GM19468 (cell line): ENCODE measurements at regions not wholly inside any gene's neighbourhood (a gene's known extent, or its start where the extent isn't known, plus 50 kb on each side); places are given as distances from the start of the nearest gene placed in this dataset.
"Not testable (repeated sequence)": the region's sequence is repeated elsewhere in the genome, so short reads cannot be mapped to it uniquely, and the experiment has no call there.

Experiments used
- ATAC-seq: cut with Tn5 transposase; IDR thresholded peaks from one replicate; pipeline ENCODE4 v1.9.1; 2021; ENCODE audit warnings: mild to moderate bottlenecking, moderate library complexity, moderate number of reproducible peaks; ENCODE audit not compliant: unreplicated experiment; ENCODE audit errors: extremely low read depth

DNA sequence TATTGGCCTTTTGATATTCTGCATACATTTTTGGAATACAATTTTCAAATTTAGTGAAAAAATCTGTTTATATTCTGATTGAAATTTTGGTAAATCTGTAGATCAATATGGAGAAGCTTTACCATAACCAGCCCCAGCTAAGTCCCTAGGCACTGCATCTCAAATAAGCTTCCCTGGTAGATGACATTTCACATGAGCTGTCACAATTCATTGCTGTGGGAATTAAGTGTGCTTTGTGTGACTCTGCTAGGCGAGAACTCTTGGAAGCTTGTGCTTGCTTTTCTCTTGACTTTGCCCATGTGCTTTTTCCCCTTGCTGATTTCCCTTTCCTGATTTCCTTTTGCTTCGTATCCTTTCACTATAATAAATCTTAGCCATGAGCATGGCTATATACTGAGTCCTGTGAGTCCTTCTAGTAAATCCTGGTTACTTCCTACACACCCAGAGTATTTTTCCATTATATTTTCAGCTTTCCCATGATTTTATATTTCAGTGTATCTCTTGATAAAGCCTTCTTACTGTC is 166.5 kb upstream of the MMS22L start:
- no peak for ATAC-seq

- ATAC-seq = no peak
These were observed 167.1 kb upstream of the MMS22L start for GRCh38 chr6:97450087-97450486.

GRCh38 chr6:97456070-97456469 is 173.1 kb upstream of the MMS22L start:
- ATAC-seq = no peak

DNA sequence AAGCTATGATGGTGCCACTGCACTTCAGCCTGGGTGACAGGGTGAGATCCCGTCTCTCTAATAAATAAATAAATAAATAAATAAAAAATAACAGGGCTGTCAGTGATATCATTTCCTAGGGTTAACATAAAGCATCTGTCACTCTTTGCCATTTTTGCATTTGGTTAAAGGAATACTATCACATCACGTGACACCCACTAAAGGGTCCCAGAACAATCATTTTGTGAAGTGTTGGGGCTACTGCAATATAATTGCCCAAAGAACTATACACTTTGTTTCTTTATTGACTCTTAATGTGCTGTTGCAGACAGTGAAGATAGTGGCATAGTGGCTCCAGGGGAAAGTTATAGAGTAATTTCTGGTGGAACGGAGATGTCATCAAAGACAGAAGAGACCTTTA is 176.5 kb upstream of the MMS22L start:
- no peak for ATAC-seq

GRCh38 chr6:97459986-97460385 is 177.0 kb upstream of the MMS22L start:
- ATAC-seq = no peak

GRCh38 chr6:97460394-97461080 is 177.5 kb upstream of the MMS22L start:
- no peak for ATAC-seq

DNA sequence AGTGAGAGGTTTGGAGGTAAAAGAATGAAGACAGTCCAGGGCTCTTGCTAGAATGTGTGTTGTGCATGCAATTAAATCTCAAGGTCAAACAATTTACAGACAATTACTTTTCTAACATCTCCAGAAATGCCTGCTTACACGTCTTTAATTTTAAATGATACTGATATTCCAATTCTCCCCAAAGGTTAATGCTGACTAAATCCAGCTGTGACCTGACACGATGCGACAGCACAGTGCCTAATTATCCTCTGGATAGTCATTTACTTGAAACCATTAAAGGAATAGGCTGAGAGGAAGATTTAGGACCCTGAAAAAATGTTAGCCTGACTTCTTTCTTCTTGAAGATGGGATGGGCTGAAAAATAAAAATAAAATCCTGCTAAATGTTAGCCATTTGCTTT is 178.2 kb upstream of the MMS22L start:
- ATAC-seq = no peak

DNA sequence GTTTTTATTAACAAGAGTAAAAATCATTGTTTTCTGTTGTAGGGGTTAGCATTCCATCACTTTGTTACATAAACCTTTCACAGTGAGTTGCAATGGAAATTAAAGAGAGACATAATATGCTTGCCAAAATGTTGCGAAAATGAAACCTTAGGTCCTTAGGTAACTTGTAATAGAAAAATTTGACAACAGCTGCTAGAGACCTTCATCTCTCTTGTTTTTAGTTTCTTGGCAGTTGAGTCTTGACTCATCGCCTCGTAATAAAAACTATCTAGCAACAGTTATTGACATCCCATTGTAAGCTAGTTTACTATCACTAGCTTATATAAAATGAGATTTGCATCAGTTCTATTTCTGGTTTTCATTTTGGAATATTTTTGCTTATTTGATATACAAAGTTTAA is 179.0 kb upstream of the MMS22L start:
- ATAC-seq = no peak

DNA sequence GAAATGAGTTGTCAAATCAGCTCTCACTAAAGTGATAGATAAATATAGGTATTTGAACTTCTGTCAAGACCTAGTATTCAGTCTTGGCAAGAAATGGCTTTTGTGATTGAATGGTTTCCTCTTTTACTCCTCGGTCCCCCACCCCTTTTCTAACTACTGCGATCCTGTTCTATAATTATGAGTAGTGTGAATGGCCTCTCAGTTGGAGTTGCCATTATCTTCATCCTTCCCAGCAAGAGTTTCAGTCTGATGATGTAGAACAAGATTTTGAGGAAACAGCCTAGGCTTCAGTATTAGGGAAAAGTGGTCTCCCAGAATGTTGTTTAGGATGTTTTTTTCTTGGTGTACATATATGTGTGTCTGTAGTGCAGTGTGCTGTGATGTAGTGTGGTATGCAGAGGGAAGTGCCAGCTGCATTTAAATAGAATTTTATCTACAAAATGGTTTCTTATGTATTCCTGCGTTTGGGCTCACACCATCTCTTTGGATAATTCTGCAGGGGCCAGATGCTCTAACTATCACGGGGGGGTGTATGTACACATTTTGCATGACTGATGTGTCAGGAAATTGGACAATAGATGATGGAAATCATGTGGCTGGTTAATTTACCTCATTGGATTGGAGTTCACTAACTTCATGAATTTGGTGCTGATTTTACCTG is 180.1 kb upstream of the MMS22L start:
- no peak for ATAC-seq

GRCh38 chr6:97465877-97466561 is 183.0 kb upstream of the MMS22L start:
- ATAC-seq = no peak

GRCh38 chr6:97468981-97469380 is 186.0 kb upstream of the MMS22L start:
- ATAC-seq = no peak

DNA sequence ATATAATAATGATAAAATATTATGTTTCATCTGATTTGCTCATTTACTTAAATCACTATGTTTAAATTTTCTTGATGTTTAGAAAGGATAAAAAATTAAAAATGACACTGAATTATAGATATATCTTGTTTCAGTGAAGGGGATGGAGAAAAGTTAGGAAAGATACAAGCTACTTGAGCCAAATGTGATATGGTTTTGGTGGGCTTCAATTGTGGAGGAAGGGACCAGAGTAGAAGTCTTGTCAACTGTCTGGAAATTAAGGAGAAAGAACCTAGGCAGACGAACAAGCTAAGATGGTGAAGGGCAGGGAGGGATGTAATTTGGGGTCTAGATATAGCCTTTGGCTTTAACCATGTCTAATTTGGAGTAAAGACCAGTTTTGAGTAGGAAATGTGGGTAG is 186.4 kb upstream of the MMS22L start:
- ATAC-seq = no peak

GRCh38 chr6:97470322-97470721 is 187.3 kb upstream of the MMS22L start:
- no peak for ATAC-seq

DNA sequence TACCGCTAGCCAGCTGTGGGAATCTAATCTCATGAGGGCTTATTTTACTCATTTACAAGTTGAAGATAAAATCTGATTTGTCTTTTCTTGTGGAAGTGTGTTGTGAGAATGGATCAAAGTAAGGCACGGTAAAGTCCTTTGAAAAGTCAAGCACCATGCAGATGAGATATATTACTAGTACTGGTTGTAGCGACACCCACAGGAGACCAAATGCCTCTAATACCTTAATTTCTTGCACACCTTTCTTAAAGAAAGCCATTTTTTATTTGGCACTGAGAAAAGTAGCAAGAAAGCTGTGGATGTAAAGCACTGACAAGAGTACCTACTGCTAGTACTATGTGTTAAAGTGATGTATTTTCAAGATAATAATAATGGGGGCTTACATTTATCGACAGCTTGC is 191.0 kb upstream of the MMS22L start:
- ATAC-seq = no peak

DNA sequence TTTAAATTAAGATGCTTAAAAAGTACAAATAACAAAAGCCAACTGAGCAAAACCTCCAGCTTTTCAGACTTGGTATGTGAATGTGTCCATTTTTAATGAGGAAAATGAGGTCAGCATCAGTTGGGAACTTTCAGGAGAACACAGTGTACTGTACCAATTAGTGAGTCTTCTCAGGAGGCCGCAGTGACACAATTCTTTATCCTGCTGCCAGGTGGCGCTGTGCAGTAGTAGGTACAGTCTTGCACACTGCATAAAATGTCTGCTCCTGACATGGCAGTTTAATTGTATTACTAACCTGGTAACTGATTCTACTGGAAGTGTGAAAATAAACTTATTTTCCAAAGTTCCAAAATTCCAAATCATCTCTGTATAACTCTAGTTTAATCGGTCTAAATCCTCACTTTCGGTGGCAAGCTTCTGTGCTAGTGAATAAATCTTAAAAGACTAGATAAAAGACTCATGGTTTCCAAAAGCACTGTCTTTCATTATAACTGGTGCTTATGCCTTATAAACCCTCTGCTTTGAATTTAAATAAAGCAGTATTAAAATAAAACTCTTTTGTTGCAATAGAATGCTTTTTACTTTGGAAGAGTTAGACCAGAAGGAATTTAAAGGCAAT is 214.8 kb upstream of the MMS22L start:
- peak; percentile 96 for ATAC-seq

DNA sequence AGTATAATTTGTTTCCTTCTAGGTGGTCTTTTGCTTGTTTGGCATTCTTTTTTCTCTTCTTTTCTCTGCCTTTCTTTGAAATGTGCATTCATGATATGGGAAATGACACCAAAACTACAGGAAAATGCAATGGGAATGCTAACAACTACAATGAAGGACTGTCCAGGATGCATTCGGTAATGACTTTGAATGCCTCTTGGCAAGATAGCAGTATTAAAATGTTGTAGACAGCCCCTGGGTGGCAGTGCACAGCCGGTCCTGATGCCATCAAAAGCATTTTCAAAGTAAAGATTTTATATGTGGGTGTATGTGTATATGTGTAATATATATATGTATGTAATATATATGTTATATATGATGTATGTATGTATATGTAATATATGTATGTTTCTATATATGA is 218.8 kb upstream of the MMS22L start:
- ATAC-seq = no peak

- no peak for ATAC-seq
These were observed 225.6 kb upstream of the MMS22L start for GRCh38 chr6:97508646-97509045.

GRCh38 chr6:97513260-97513659 is 230.2 kb upstream of the MMS22L start:
- ATAC-seq = not testable (repeated sequence)

- no peak for ATAC-seq
These were observed 241.8 kb upstream of the MMS22L start for GRCh38 chr6:97524811-97525210.

DNA sequence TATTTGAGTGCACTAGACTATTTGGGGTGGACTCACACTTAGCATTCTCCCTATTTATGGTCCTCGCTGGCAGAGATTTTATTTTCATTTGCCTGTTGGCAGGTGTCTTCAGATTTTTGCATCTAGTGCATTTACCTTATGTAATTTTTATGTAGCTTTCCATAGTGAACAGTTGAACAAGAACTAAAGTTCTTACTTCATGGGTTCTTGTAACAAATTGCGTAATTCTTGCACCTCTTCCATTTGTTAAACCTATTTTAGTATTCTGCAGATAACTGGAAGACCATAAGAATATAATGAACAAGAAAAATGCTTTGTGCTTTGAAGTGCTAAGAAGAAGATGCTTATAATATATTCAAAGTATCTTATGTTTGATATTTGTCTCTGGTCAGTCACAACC is 252.8 kb upstream of the MMS22L start:
- ATAC-seq = no peak

GRCh38 chr6:97548354-97548753 is 265.3 kb upstream of the MMS22L start:
- no peak for ATAC-seq
